CD8-positive, alpha-beta memory T cell (primary cell): ENCODE measurements at regions not wholly inside any gene's neighbourhood (a gene's known extent, or its start where the extent isn't known, plus 50 kb on each side); places are given as distances from the start of the nearest gene placed in this dataset.

Source experiments
- CTCF ChIA-PET: fragments of 350-600 bp; sonication (Branson Sonifier 250); formaldehyde crosslinking; loops from one replicate; lab custom pipeline; 2021; ENCODE audit warnings: antibody characterized with exemption; lab: Charles Lee
- POLR2A ChIA-PET: fragments of 350-600 bp; sonication (Branson Sonifier 250); formaldehyde crosslinking; loops from one replicate; lab custom pipeline; 2021; ENCODE audit warnings: antibody characterized with exemption; lab: Charles Lee
- DNase-seq, 5 donors: peaks; one replicate each; pipeline versions ENCODE4 v3.0.0 to v3.0.0-alpha.2; 2020 to 2022; ENCODE audit warnings: mixed read lengths in 1 of 5
- H3K27ac ChIP-seq: one replicate; pipeline ENCODE4 v1.7.0; 2013; ENCODE audit warnings: low read depth, mild to moderate bottlenecking, low read length, moderate library complexity
- H3K27me3 ChIP-seq: 2 replicates; pipeline ENCODE4 v1.7.0; 2013; ENCODE audit warnings: low read length, mild to moderate bottlenecking; ENCODE audit not compliant: insufficient read depth, poor library complexity, severe bottlenecking
- H3K36me3 ChIP-seq: 2 replicates; pipeline ENCODE4 v1.7.0; 2013; ENCODE audit warnings: mild to moderate bottlenecking, low read length, moderate library complexity; ENCODE audit not compliant: insufficient read depth
- H3K4me1 ChIP-seq: 2 replicates; pipeline ENCODE4 v1.7.0; 2013; ENCODE audit warnings: mild to moderate bottlenecking, low read length, moderate library complexity; ENCODE audit not compliant: insufficient read depth
- H3K4me3 ChIP-seq: 2 replicates; pipeline ENCODE4 v1.7.0; 2013; ENCODE audit warnings: mild to moderate bottlenecking, low read length
- H3K9me3 ChIP-seq: 2 replicates; pipeline ENCODE4 v1.7.0; 2013; ENCODE audit warnings: mild to moderate bottlenecking, low read length
- H3K27ac Mint-ChIP-seq, 8 donors: one replicate each; pipeline ENCODE4 v1.8.0; 2020 to 2021; ENCODE audit warnings: mixed read lengths in 8 of 8, mild to moderate bottlenecking in 6 of 8, inconsistent platforms in 3 of 8, moderate library complexity in 3 of 8
- H3K27me3 Mint-ChIP-seq, 2 donors: one replicate each; pipeline ENCODE4 v1.8.0; 2020 to 2021; ENCODE audit warnings: mixed read lengths in 2 of 2, mild to moderate bottlenecking in 1 of 2, moderate library complexity in 1 of 2
- H3K36me3 Mint-ChIP-seq, 3 donors: one replicate each; pipeline ENCODE4 v1.8.0; 2020 to 2021; ENCODE audit warnings: mixed read lengths in 3 of 3, inconsistent platforms in 1 of 3, mild to moderate bottlenecking in 1 of 3
- H3K4me1 Mint-ChIP-seq, 3 donors: one replicate each; pipeline ENCODE4 v1.8.0; 2020 to 2021; ENCODE audit warnings: mixed read lengths in 3 of 3, inconsistent platforms in 1 of 3, mild to moderate bottlenecking in 1 of 3
- H3K4me3 Mint-ChIP-seq, 7 donors: one replicate each; pipeline ENCODE4 v1.8.0; 2020 to 2021; ENCODE audit warnings: mixed read lengths in 7 of 7, mild to moderate bottlenecking in 6 of 7, moderate library complexity in 4 of 7, inconsistent platforms in 2 of 7
- H3K9me3 Mint-ChIP-seq, 5 donors: one replicate each; pipeline ENCODE4 v1.8.0; 2020 to 2022; ENCODE audit warnings: mixed read lengths in 5 of 5, mild to moderate bottlenecking in 3 of 5, moderate library complexity in 2 of 5, inconsistent platforms in 1 of 5

- no peak overlapping the region for H3K4me3 Mint-ChIP-seq
- no peak overlapping the region for H3K27ac ChIP-seq
- no peaks in the 10 kb centered on the region for H3K9me3 Mint-ChIP-seq
- H3K36me3 Mint-ChIP-seq, result no peaks in the 10 kb centered on the region
- H3K36me3 ChIP-seq, result no peaks in the 10 kb centered on the region
- H3K4me3 ChIP-seq, result no peak overlapping the region
- no peak for DNase-seq
- H3K9me3 ChIP-seq, result no peaks in the 10 kb centered on the region
- H3K27me3 ChIP-seq, result no peaks in the 10 kb centered on the region
- no peaks in the 10 kb centered on the region for H3K4me1 Mint-ChIP-seq
- H3K27me3 Mint-ChIP-seq, result peaks cover 6 to 7% of the 10 kb centered on the region in 2 donors
- ChIA-PET POLR2A (no interaction called here), CTCF (no interaction called here)
- H3K27ac Mint-ChIP-seq, result no peak overlapping the region
- no peaks in the 10 kb centered on the region for H3K4me1 ChIP-seq
Observed at GRCh38 chr7:24472093-24472492, 101.2 kb upstream of the PALS2 start.

- Histone ChIP-seq H3K4me1 (no peaks in the 10 kb centered on the region), H3K36me3 (no peaks in the 10 kb centered on the region), H3K27ac (no peak overlapping the region), H3K9me3 (no peaks in the 10 kb centered on the region), H3K27me3 (no peaks in the 10 kb centered on the region), H3K4me3 (no peak overlapping the region)
- no peak for DNase-seq
- H3K27me3 Mint-ChIP-seq, result peaks cover 9 to 13% of the 10 kb centered on the region in 2 donors
- no peaks in the 10 kb centered on the region for H3K36me3 Mint-ChIP-seq
- POLR2A ChIA-PET, result no interaction called here
- H3K9me3 Mint-ChIP-seq, result no peaks in the 10 kb centered on the region
- H3K4me1 Mint-ChIP-seq, result no peaks in the 10 kb centered on the region
- H3K4me3 Mint-ChIP-seq, result no peak overlapping the region
- no peak overlapping the region for H3K27ac Mint-ChIP-seq
- CTCF ChIA-PET, result no interaction called here
Observed at GRCh38 chr7:24475166-24475961, 97.9 kb upstream of the PALS2 start.

GRCh38 chr7:24476227-24476626, 97.0 kb upstream of the PALS2 start:
- Histone ChIP-seq H3K27ac (no peak overlapping the region), H3K9me3 (no peaks in the 10 kb centered on the region), H3K4me1 (no peaks in the 10 kb centered on the region), H3K27me3 (no peaks in the 10 kb centered on the region), H3K36me3 (no peaks in the 10 kb centered on the region), H3K4me3 (no peak overlapping the region)
- no peaks in the 10 kb centered on the region for H3K4me1 Mint-ChIP-seq
- POLR2A ChIA-PET, result no interaction called here
- DNase-seq, result no peak
- H3K9me3 Mint-ChIP-seq, result no peaks in the 10 kb centered on the region
- no peak overlapping the region for H3K4me3 Mint-ChIP-seq
- H3K27me3 Mint-ChIP-seq, result peaks cover 6 to 15% of the 10 kb centered on the region in 2 donors
- CTCF ChIA-PET, result no interaction called here
- no peak overlapping the region for H3K27ac Mint-ChIP-seq
- no peaks in the 10 kb centered on the region for H3K36me3 Mint-ChIP-seq

- no peaks in the 10 kb centered on the region for H3K9me3 ChIP-seq
- POLR2A ChIA-PET, result no interaction called here
- no peaks in the 10 kb centered on the region for H3K36me3 Mint-ChIP-seq
Observed at GRCh38 chr7:24477398-24478136, 95.7 kb upstream of the PALS2 start.

GRCh38 chr7:24478137-24478655, 95.1 kb upstream of the PALS2 start:
- ChIA-PET POLR2A (no interaction called here), CTCF (no interaction called here)
- no peaks in the 10 kb centered on the region for H3K27me3 ChIP-seq
- H3K27ac Mint-ChIP-seq, result no peak overlapping the region
- no peak for DNase-seq
- H3K4me3 Mint-ChIP-seq, result no peak overlapping the region
- no peaks in the 10 kb centered on the region for H3K4me1 Mint-ChIP-seq
- H3K9me3 ChIP-seq, result no peaks in the 10 kb centered on the region
- no peak overlapping the region for H3K4me3 ChIP-seq
- no peaks in the 10 kb centered on the region for H3K4me1 ChIP-seq
- peaks cover 9 to 26% of the 10 kb centered on the region in 2 donors for H3K27me3 Mint-ChIP-seq
- no peak overlapping the region for H3K27ac ChIP-seq
- H3K9me3 Mint-ChIP-seq, result no peaks in the 10 kb centered on the region
- H3K36me3 Mint-ChIP-seq, result no peaks in the 10 kb centered on the region
- no peaks in the 10 kb centered on the region for H3K36me3 ChIP-seq

More at GRCh38 chr7:24477398-24478136, 95.7 kb upstream of the PALS2 start:
- no peaks in the 10 kb centered on the region for H3K4me1 Mint-ChIP-seq
- no peaks in the 10 kb centered on the region for H3K4me1 ChIP-seq
- no peaks in the 10 kb centered on the region for H3K27me3 ChIP-seq
- no peak overlapping the region for H3K27ac ChIP-seq
- H3K27ac Mint-ChIP-seq, result no peak overlapping the region
- no peak for DNase-seq
- H3K27me3 Mint-ChIP-seq, result peaks cover 9 to 21% of the 10 kb centered on the region in 2 donors
- CTCF ChIA-PET, result no interaction called here
- H3K36me3 ChIP-seq, result no peaks in the 10 kb centered on the region
- no peak overlapping the region for H3K4me3 ChIP-seq
- no peak overlapping the region for H3K4me3 Mint-ChIP-seq
- H3K9me3 Mint-ChIP-seq, result no peaks in the 10 kb centered on the region

- Histone ChIP-seq H3K9me3 (no peaks in the 10 kb centered on the region), H3K36me3 (no peaks in the 10 kb centered on the region), H3K4me3 (no peak overlapping the region), H3K27me3 (peaks cover 5% of the 10 kb centered on the region), H3K4me1 (no peaks in the 10 kb centered on the region), H3K27ac (no peak overlapping the region)
- Mint-ChIP-seq H3K36me3 (no peaks in the 10 kb centered on the region), H3K27ac (peak overlapping the region in 1 of 8 donors; percentile 77), H3K27me3 (peaks cover 9 to 37% of the 10 kb centered on the region in 2 donors), H3K4me1 (no peaks in the 10 kb centered on the region), H3K9me3 (no peaks in the 10 kb centered on the region), H3K4me3 (no peak overlapping the region)
- ChIA-PET CTCF (no interaction called here), POLR2A (no interaction called here)
- DNase-seq, result no peak
Observed at GRCh38 chr7:24480501-24480900, 92.8 kb upstream of the PALS2 start.

GRCh38 chr7:24483804-24484203, 89.4 kb upstream of the PALS2 start:
- no peaks in the 10 kb centered on the region for H3K9me3 Mint-ChIP-seq

GRCh38 chr7:24492576-24492975, 80.7 kb upstream of the PALS2 start:
- CTCF ChIA-PET, result no interaction called here
- H3K4me1 Mint-ChIP-seq, result no peaks in the 10 kb centered on the region
- H3K27me3 Mint-ChIP-seq, result peaks cover 0 to 27% of the 10 kb centered on the region in 2 donors
- H3K27me3 ChIP-seq, result no peaks in the 10 kb centered on the region
- no peaks in the 10 kb centered on the region for H3K36me3 Mint-ChIP-seq
- H3K4me1 ChIP-seq, result no peaks in the 10 kb centered on the region
- no peaks in the 10 kb centered on the region for H3K9me3 Mint-ChIP-seq
- no peaks in the 10 kb centered on the region for H3K9me3 ChIP-seq
- DNase-seq, result no peak
- no peak overlapping the region for H3K27ac ChIP-seq
- H3K4me3 ChIP-seq, result no peak overlapping the region
- H3K4me3 Mint-ChIP-seq, result no peak overlapping the region
- POLR2A ChIA-PET, result no interaction called here
- H3K27ac Mint-ChIP-seq, result no peak overlapping the region
- no peaks in the 10 kb centered on the region for H3K36me3 ChIP-seq

More at GRCh38 chr7:24483804-24484203, 89.4 kb upstream of the PALS2 start:
- no peaks in the 10 kb centered on the region for H3K4me1 Mint-ChIP-seq
- H3K27me3 Mint-ChIP-seq, result peaks cover 9 to 44% of the 10 kb centered on the region in 2 donors
- H3K36me3 Mint-ChIP-seq, result no peaks in the 10 kb centered on the region
- no peak overlapping the region for H3K4me3 ChIP-seq
- H3K4me1 ChIP-seq, result no peaks in the 10 kb centered on the region
- H3K27ac ChIP-seq, result no peak overlapping the region
- ChIA-PET POLR2A (no interaction called here), CTCF (no interaction called here)
- H3K27ac Mint-ChIP-seq, result no peak overlapping the region
- peaks cover 5% of the 10 kb centered on the region for H3K27me3 ChIP-seq
- no peak for DNase-seq
- no peaks in the 10 kb centered on the region for H3K36me3 ChIP-seq
- no peak overlapping the region for H3K4me3 Mint-ChIP-seq
- H3K9me3 ChIP-seq, result no peaks in the 10 kb centered on the region
